K562 (cell line): ENCODE measurements at regions not wholly inside any gene's neighbourhood (a gene's known extent, or its start where the extent isn't known, plus 50 kb on each side); places are given as distances from the start of the nearest gene placed in this dataset.

Experiments used
- ARNT ChIP-seq, 2 experiments: fragments of 450-650 bp; IDR thresholded peaks; 2 replicates each; pipeline ENCODE4 v1.6.1; 2016; ENCODE audit warnings: mild to moderate bottlenecking in 1 of 2
- ASH1L ChIP-seq: fragments of 450-650 bp; IDR thresholded peaks from 2 replicates; pipeline ENCODE4 v1.6.1; 2018; ENCODE audit warnings: borderline replicate concordance, mild to moderate bottlenecking, low read depth; ENCODE audit not compliant: partially characterized antibody
- CEBPB ChIP-seq: fragments of 450-650 bp; IDR thresholded peaks from 2 replicates; pipeline ENCODE4 v1.6.1; 2016; ENCODE audit warnings: missing genetic modification characterization, missing compliant biosample characterization
- CEBPG ChIP-seq, 3 experiments: fragments of 200-800 bp in 1 of 3; sonication (Bioruptor generic) in 1 of 3; sonication (generic) in 1 of 3; formaldehyde crosslinking in 1 of 3; IDR thresholded peaks in 2 of 3; conservative IDR thresholded peaks in 1 of 3; 2 replicates each; pipeline versions ENCODE4 v1.6.1 to v1.8.0; 2016 to 2022; ENCODE audit warnings: missing compliant biosample characterization in 2 of 3, missing genetic modification characterization in 2 of 3, mild to moderate bottlenecking in 1 of 3, missing genetic modification reagents in 1 of 3
- EHMT2 ChIP-seq: fragments of 450-650 bp; IDR thresholded peaks from 2 replicates; pipeline ENCODE4 v1.6.1; 2018; ENCODE audit warnings: antibody characterized with exemption
- FOXA3 ChIP-seq, 2 experiments: fragments of 450-650 bp in 1 of 2; sonication (generic) in 1 of 2; formaldehyde crosslinking; IDR thresholded peaks in 1 of 2; conservative IDR thresholded peaks in 1 of 2; 2 replicates each; pipeline versions ENCODE4 v1.4.0 to v1.8.0; 2020 to 2022; ENCODE audit warnings: mild to moderate bottlenecking in 2 of 2, missing genetic modification reagents in 1 of 2
- GMEB1 ChIP-seq: fragments of 250-450 bp; sonication (Bioruptor Pico); IDR thresholded peaks from 2 replicates; pipeline ENCODE4 v1.4.0; 2020; ENCODE audit warnings: mild to moderate bottlenecking
- HDAC8 ChIP-seq: fragments of 450-650 bp; IDR thresholded peaks from 2 replicates; pipeline ENCODE4 v1.6.1; 2016; ENCODE audit warnings: mild to moderate bottlenecking, missing genetic modification characterization, moderate library complexity, missing compliant biosample characterization
- KDM1A ChIP-seq, 2 experiments: fragments of 450-650 bp; IDR thresholded peaks; 2 replicates each; pipeline ENCODE4 v1.6.1; 2016; ENCODE audit warnings: mild to moderate bottlenecking in 2 of 2
- KLF10 ChIP-seq: fragments of 250-450 bp; sonication (Bioruptor Pico); IDR thresholded peaks from 2 replicates; pipeline ENCODE4 v1.6.1; 2021; ENCODE audit warnings: matching md5 sums
- NCOR1 ChIP-seq: fragments of 450-650 bp; IDR thresholded peaks from 2 replicates; pipeline ENCODE4 v1.6.1; 2016; ENCODE audit warnings: mild to moderate bottlenecking, moderate library complexity
- NUFIP1 ChIP-seq: fragments of 450-650 bp; IDR thresholded peaks from 2 replicates; pipeline ENCODE4 v1.6.1; 2018; ENCODE audit not compliant: partially characterized antibody
- PHTF2 ChIP-seq: fragments of 250-450 bp; sonication (Bioruptor Pico); IDR thresholded peaks from 2 replicates; pipeline ENCODE4 v1.5.0; 2021; ENCODE audit warnings: mild to moderate bottlenecking
- PKNOX1 ChIP-seq: fragments of 450-650 bp; IDR thresholded peaks from 2 replicates; pipeline ENCODE4 v1.6.1; 2016
- POLR2AphosphoS2 ChIP-seq: IDR thresholded peaks from 2 replicates; pipeline ENCODE4 v1.6.1; 2012; ENCODE audit warnings: low read length, improper control_type of control experiment
- SMARCA5 ChIP-seq: fragments of 450-650 bp; IDR thresholded peaks from 2 replicates; pipeline ENCODE4 v1.6.1; 2016
- STAT5A ChIP-seq: IDR thresholded peaks from 2 replicates; pipeline ENCODE4 v1.6.1; 2012; ENCODE audit warnings: low read length, inconsistent platforms, borderline replicate concordance
- TAL1 ChIP-seq: fragments of 450-650 bp; IDR thresholded peaks from 2 replicates; pipeline ENCODE4 v1.6.1; 2016; ENCODE audit warnings: mild to moderate bottlenecking
- TCF3 ChIP-seq: sonication (generic); formaldehyde crosslinking; IDR thresholded peaks from 2 replicates; pipeline ENCODE4 v1.4.0; 2020; ENCODE audit warnings: mild to moderate bottlenecking, missing genetic modification reagents
- ZBTB9 ChIP-seq: fragments of 450-650 bp; formaldehyde crosslinking; IDR thresholded peaks from 2 replicates; pipeline ENCODE4 v1.4.0; 2020; ENCODE audit warnings: mild to moderate bottlenecking, moderate library complexity
- ZEB2 ChIP-seq: fragments of 450-650 bp; IDR thresholded peaks from 2 replicates; pipeline ENCODE4 v1.6.1; 2016
- ZKSCAN3 ChIP-seq: fragments of 250-450 bp; sonication (Bioruptor Pico); IDR thresholded peaks from 2 replicates; pipeline ENCODE4 v1.4.0; 2020
- ZNF280A ChIP-seq: fragments of 450-650 bp; IDR thresholded peaks from 2 replicates; pipeline ENCODE4 v1.6.1; 2018; ENCODE audit warnings: mild to moderate bottlenecking, low read depth; ENCODE audit not compliant: partially characterized antibody
- ZNF696 ChIP-seq: fragments of 250-450 bp; sonication (Bioruptor Pico); conservative IDR thresholded peaks from 2 replicates; pipeline ENCODE4 v1.4.0; 2020; ENCODE audit warnings: mild to moderate bottlenecking, moderate library complexity

GRCh38 chr9:91085517-91086291 lies 276.0 kb downstream of the AUH start (continued):
- TF ChIP-seq GMEB1 (no peak), ARNT (IDR thresholded peaks at IDR 0.05) (no peak), NCOR1 (0 out of 2 replicates have a peak, but pooled peaks have one; percentile 23), PKNOX1 (0 out of 2 replicates have a peak, but pooled peaks have one; percentile 9), KLF10 (CRISPR knock-in tag) (no peak), PHTF2 (CRISPR knock-in tag) (no peak), ZKSCAN3 (CRISPR knock-in tag) (no peak), NUFIP1 (no peak), TCF3 (CRISPR knock-in tag) (peak; percentile 52; the same call in 1 of the 2 replicates), CEBPB (tag) (peak; percentile 68), HDAC8 (tag) (no peak), CEBPG (CRISPR knock-in tag; IDR thresholded peaks at IDR 0.05) (no peak), CEBPG (tag; conservative IDR thresholded peaks at IDR 0.05 in 1 of 2, IDR thresholded peaks at IDR 0.05 in 1 of 2) (peak; percentile 70 to 86; a peak in 3 of 4 replicates), ZNF696 (no peak), ASH1L (no peak), ZEB2 (no peak), ZNF280A (no peak), SMARCA5 (no peak), ZBTB9 (CRISPR knock-in tag) (no peak), EHMT2 (no peak), TAL1 (peak; percentile 50), STAT5A (no peak), KDM1A (IDR thresholded peaks at IDR 0.05) (peak; percentile 40 to 60; a peak in 1 of 4 replicates), FOXA3 (CRISPR knock-in tag; conservative IDR thresholded peaks at IDR 0.05 in 1 of 2, IDR thresholded peaks at IDR 0.05 in 1 of 2) (no peak), POLR2AphosphoS2 (no peak)
